ENCODE measurements at regions not wholly inside any gene's neighbourhood (a gene's known extent, or its start where the extent isn't known, plus 50 kb on each side); places are given as distances from the start of the nearest gene placed in this dataset.

DNA sequence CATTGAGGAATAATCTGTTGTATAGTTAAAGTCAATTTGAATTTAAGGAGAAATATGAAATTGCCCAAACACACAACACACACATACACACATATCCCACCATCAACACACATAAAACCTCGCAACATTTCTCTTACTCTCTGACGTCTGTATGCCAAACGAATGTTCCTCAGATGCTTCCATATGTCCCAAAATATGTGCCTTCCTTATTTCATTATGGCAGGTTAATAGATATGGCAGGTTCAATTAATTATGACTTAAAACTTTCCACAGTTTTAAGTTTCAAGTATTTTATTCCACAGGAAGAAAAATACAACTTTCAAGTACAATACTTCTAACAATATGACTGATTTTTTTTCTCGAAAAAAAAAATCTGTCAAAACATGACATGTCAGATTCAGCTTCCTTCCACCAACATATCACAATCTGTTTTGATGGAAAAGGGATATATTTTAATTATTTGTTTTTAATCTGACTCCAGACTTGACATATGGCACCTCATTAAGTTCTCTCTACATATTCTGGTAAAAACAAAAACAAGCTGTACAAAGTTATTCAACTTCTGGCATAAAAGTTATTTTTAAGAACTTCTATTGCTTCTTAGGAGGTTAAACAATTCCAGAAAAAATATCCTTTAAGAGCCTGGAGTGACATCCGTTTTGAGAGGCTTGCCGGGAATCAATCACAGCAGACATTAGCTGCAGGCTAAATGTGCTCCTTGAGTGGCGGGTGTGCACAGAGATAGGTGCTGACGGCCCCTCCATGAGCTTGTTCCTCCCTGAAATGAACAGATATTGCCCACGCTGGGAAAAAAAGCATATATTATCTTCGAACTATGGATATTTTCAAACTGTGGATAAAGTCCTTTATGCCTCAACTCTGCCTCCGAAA, 812.7 kb downstream of the DCDC2C start:
- TF ChIP-seq, protein P1, sequence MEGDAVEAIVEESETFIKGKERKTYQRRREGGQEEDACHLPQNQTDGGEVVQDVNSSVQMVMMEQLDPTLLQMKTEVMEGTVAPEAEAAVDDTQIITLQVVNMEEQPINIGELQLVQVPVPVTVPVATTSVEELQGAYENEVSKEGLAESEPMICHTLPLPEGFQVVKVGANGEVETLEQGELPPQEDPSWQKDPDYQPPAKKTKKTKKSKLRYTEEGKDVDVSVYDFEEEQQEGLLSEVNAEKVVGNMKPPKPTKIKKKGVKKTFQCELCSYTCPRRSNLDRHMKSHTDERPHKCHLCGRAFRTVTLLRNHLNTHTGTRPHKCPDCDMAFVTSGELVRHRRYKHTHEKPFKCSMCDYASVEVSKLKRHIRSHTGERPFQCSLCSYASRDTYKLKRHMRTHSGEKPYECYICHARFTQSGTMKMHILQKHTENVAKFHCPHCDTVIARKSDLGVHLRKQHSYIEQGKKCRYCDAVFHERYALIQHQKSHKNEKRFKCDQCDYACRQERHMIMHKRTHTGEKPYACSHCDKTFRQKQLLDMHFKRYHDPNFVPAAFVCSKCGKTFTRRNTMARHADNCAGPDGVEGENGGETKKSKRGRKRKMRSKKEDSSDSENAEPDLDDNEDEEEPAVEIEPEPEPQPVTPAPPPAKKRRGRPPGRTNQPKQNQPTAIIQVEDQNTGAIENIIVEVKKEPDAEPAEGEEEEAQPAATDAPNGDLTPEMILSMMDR (IDR thresholded peaks at IDR 0.05): no peak
- TF ChIP-seq POLR2A (IDR thresholded peaks at IDR 0.05; ENCODE audit: low read depth) (no peak), POLR2AphosphoS5 (IDR thresholded peaks at IDR 0.05) (no peak)
